NCI-H1436 (cell line): ENCODE measurements at regions not wholly inside any gene's neighbourhood (a gene's known extent, or its start where the extent isn't known, plus 50 kb on each side); places are given as distances from the start of the nearest gene placed in this dataset.
"Not testable (repeated sequence)": the region's sequence is repeated elsewhere in the genome, so short reads cannot be mapped to it uniquely, and the experiment has no call there.

Experiments used
- DNase-seq: peaks from one replicate; lab custom pipeline; 2025; lab: John Stamatoyannopoulos, UW

GRCh38 chr2:173734797-173735196, 230.4 kb downstream of the SP3 start:
- no peak for DNase-seq

- DNase-seq, result not testable (repeated sequence)
These were observed 227.1 kb downstream of the SP3 start for GRCh38 chr2:173737954-173738575.

- no peak for DNase-seq
These were observed 226.2 kb downstream of the SP3 start for GRCh38 chr2:173739006-173739405.

GRCh38 chr2:173740639-173741038, 224.5 kb downstream of the SP3 start:
- no peak for DNase-seq

GRCh38 chr2:173741759-173742158, 223.4 kb downstream of the SP3 start:
- no peak for DNase-seq

GRCh38 chr2:173747035-173747434, 218.1 kb downstream of the SP3 start:
- DNase-seq, result no peak

- no peak for DNase-seq
These were observed 215.9 kb downstream of the SP3 start for GRCh38 chr2:173749315-173749714.

- DNase-seq, result no peak
These were observed 214.8 kb downstream of the SP3 start for GRCh38 chr2:173750353-173750801.

GRCh38 chr2:173750831-173751230, 214.3 kb downstream of the SP3 start:
- no peak for DNase-seq

- no peak for DNase-seq
These were observed 213.8 kb downstream of the SP3 start for GRCh38 chr2:173751245-173751975.

- no peak for DNase-seq
These were observed 213.0 kb downstream of the SP3 start for GRCh38 chr2:173752152-173752551.

GRCh38 chr2:173753441-173753840, 211.7 kb downstream of the SP3 start:
- no peak for DNase-seq

- no peak for DNase-seq
These were observed 211.0 kb downstream of the SP3 start for GRCh38 chr2:173754165-173754564.

GRCh38 chr2:173754837-173755236, 210.3 kb downstream of the SP3 start:
- no peak for DNase-seq

GRCh38 chr2:173755798-173756197, 209.4 kb downstream of the SP3 start:
- DNase-seq, result no peak

- DNase-seq, result no peak
These were observed 205.2 kb downstream of the SP3 start for GRCh38 chr2:173759959-173760358.

- DNase-seq, result no peak
These were observed 204.6 kb downstream of the SP3 start for GRCh38 chr2:173760553-173760952.

- DNase-seq, result no peak
These were observed 203.5 kb downstream of the SP3 start for GRCh38 chr2:173761603-173762119.

- DNase-seq, result no peak
These were observed 203.0 kb downstream of the SP3 start for GRCh38 chr2:173762221-173762620.

- no peak for DNase-seq
These were observed 202.3 kb downstream of the SP3 start for GRCh38 chr2:173762864-173763263.

GRCh38 chr2:173763641-173764040, 201.5 kb downstream of the SP3 start:
- no peak for DNase-seq

- DNase-seq, result no peak
These were observed 201.1 kb downstream of the SP3 start for GRCh38 chr2:173764094-173764493.

GRCh38 chr2:173766537-173767289, 198.5 kb downstream of the SP3 start:
- no peak for DNase-seq
